ENCODE measurements at regions not wholly inside any gene's neighbourhood (a gene's known extent, or its start where the extent isn't known, plus 50 kb on each side); places are given as distances from the start of the nearest gene placed in this dataset.

DNA sequence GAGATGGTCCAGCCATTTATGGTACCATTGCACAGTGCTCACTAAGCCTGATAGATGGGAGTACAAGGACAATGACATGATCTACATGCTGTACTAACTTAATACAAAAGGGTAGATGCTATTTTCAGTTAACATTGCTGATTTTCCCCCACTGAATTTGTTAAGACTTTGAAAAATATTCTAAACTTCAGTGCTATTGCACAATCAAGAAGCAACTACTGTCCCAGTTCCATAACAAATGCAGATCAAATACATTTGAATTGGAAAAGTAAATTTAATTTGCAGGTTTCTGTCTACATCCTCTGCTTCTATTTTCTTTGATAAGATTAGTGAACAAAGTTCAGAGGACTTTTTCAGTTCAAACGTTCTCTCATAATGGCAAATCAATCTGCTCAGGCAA lies 366.8 kb upstream of the FGF13 start:
- Histone ChIP-seq H3K27ac (no peak overlapping the region), H3K4me3 (no peak overlapping the region)
- TF ChIP-seq, protein P1, sequence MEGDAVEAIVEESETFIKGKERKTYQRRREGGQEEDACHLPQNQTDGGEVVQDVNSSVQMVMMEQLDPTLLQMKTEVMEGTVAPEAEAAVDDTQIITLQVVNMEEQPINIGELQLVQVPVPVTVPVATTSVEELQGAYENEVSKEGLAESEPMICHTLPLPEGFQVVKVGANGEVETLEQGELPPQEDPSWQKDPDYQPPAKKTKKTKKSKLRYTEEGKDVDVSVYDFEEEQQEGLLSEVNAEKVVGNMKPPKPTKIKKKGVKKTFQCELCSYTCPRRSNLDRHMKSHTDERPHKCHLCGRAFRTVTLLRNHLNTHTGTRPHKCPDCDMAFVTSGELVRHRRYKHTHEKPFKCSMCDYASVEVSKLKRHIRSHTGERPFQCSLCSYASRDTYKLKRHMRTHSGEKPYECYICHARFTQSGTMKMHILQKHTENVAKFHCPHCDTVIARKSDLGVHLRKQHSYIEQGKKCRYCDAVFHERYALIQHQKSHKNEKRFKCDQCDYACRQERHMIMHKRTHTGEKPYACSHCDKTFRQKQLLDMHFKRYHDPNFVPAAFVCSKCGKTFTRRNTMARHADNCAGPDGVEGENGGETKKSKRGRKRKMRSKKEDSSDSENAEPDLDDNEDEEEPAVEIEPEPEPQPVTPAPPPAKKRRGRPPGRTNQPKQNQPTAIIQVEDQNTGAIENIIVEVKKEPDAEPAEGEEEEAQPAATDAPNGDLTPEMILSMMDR (IDR thresholded peaks at IDR 0.05), result no peak
- no peak for DNase-seq (ENCODE audit: low spot score)

- no peak for DNase-seq (ENCODE audit: low spot score)
- Histone ChIP-seq H3K4me3 (no peak overlapping the region), H3K27ac (no peak overlapping the region)
- TF ChIP-seq, protein P1 (IDR thresholded peaks at IDR 0.05), result no peak
Observed at GRCh38 chrX:139077281-139078250, 366.0 kb upstream of the FGF13 start.

- no peak overlapping the region for H3K27ac ChIP-seq
- TF ChIP-seq, protein P1 (IDR thresholded peaks at IDR 0.05), result no peak
- H3K4me3 ChIP-seq, result no peak overlapping the region
- no peak for DNase-seq (ENCODE audit: low spot score)
Observed at GRCh38 chrX:139063364-139063763, 351.8 kb upstream of the FGF13 start.

- Histone ChIP-seq H3K4me3 (no peak overlapping the region), H3K27ac (no peak overlapping the region)
- TF ChIP-seq, protein P1 (IDR thresholded peaks at IDR 0.05), result no peak
- DNase-seq (ENCODE audit: low spot score), result no peak
Observed at GRCh38 chrX:139058831-139059495, 347.4 kb upstream of the FGF13 start.

GRCh38 chrX:139052461-139052860 lies 340.9 kb upstream of the FGF13 start:
- no peak overlapping the region for H3K27ac ChIP-seq
- TF ChIP-seq, protein P1 (IDR thresholded peaks at IDR 0.05), result no peak
- DNase-seq (ENCODE audit: low spot score), result no peak
- H3K4me3 ChIP-seq, result no peak overlapping the region

GRCh38 chrX:139049465-139049864 lies 337.9 kb upstream of the FGF13 start:
- TF ChIP-seq, protein P1 (IDR thresholded peaks at IDR 0.05), result no peak
- no peak for DNase-seq (ENCODE audit: low spot score)
- H3K27ac ChIP-seq, result no peak overlapping the region
- H3K4me3 ChIP-seq, result no peak overlapping the region
